ENCODE measurements at regions not wholly inside any gene's neighbourhood (a gene's known extent, or its start where the extent isn't known, plus 50 kb on each side); places are given as distances from the start of the nearest gene placed in this dataset.

- TF ChIP-seq CTCF (IDR thresholded peaks at IDR 0.05) = no peak
- no peak for TF ChIP-seq POLR2A (IDR thresholded peaks at IDR 0.05)
Measured at GRCh38 chr22:49645791-49646550, 181.7 kb downstream of the BRD1 start.

Measured in esophagus squamous epithelium (tissue), 4 donors.